GM20000 (cell line): ENCODE measurements at regions not wholly inside any gene's neighbourhood (a gene's known extent, or its start where the extent isn't known, plus 50 kb on each side); places are given as distances from the start of the nearest gene placed in this dataset.

Experiments used
- DNase-seq: peaks from one replicate; pipeline ENCODE4 v3.0.0; 2012; ENCODE audit warnings: low spot score
- CTCF ChIP-seq: IDR thresholded peaks from 2 replicates; pipeline ENCODE4 v1.5.1; 2012; ENCODE audit warnings: mild to moderate bottlenecking, control low read depth; ENCODE audit errors: extremely low read depth, missing control alignments

DNA sequence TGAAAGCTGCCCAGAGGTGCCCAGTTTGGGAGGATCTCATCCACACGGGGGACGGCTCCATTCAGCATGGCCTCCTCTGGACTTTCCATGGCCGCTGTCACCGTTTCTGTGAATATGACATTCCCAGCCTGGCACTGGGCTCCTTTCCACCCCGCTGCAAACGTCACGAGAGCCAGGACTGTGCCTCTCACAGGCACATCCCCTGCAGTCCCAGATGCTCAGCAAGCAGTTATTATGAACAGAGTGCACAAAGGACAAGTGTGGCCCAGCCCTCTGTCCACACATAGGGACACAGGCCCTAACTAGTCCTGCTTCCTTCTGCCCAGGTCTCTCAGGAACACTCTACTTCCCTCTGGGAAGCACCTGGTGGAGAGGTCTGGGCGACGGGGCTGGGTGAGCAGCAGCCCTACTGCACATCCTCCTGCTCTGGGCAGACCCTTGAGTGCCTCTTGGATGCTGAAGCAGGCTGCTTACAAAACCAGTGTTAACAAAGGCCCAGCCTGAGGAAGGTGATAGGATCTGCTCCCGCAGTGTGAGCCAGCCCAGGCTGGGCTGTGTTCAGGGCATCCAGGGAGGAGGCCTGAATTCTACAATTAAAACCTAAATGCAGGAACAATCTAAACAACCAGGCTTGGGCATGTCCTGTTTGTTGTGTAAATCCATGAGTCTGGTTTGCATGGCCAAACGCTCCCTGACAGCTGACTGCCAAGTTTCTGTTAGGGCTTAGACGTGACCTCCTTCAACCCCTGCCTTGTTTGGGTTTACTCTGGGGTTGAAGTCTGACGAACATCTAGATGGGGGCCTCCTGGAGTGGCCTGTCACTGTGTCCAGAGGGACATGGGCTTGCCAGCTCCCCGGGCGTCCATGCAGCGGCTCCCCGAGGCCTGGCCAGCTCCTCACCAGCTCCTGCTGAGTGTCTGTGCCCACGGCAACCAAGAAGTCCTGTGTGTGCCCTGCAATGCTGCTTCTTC is 269.8 kb downstream of the GADD45G start:
- DNase-seq, result no peak
- TF ChIP-seq CTCF, result no peak

DNA sequence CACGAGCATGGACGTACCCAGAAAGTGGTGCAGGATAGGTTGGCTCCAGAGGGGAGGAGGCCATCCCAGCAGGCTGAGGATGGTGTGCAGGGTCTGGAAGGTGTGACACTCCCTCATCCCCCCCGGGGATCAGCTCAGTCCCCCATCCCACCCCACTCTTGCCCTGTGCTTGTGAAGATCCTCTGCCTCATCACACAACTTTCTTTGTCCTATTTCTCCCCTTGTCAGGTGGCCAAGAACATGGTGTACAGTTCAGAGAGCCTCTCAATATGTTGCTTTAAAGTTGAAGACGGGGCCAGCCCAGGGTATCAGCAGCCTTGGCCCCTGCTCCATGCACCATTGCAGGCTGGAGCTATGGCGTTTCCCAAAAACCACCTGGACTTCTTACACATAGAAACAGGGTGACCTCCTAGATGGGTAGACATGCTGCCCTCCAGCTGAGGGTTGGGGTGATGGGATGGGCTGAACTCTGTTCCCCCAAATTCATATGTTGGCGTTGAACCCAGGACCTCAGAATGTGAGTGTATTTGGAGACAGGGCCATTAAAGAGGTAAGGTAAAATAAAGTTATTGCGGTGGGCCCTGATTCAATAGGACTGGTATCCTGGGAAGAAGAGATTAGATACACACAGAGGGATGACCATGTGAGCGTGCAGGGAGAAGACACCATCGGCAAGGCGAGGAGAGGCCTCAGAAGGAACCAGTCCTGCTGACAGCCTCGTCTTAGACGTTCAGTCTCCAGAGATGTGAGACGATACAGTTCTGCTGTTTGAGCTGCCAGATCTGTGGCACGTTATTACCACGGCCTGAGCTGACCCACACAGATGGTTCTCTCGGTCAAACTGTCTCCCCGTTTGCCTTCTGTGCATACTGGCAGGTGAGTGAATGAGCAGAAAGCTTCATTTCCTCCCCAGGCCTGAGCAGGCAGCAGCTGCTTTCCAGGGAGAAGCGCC is 272.5 kb downstream of the GADD45G start:
- TF ChIP-seq CTCF, result no peak

DNA sequence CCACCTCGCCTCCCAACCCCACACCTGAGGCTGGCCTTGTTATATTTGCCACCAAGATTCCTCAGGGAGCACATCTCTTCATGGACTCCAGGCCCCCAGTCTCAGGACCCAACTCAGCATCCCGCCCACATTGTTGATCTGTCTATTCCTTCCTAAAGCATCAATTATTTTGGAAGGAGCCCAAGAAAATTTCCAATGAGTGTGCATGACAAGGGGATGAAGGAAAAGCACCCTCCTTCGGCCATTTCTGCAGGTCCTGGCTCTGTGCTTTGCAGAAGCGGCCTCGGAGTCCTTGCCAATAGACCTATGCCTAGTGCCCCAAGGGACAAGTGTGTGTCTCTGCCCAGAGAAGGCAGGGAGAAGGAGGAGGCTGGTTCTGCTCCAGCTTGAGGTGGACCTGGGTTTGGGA is 273.2 kb downstream of the GADD45G start:
- no peak for DNase-seq
- TF ChIP-seq CTCF, result no peak

More for the DNA sequence above, 272.5 kb downstream of the GADD45G start:
- no peak for DNase-seq

- TF ChIP-seq CTCF, result no peak
- no peak for DNase-seq
These were observed 273.9 kb downstream of the GADD45G start for GRCh38 chr9:89878687-89879086.

DNA sequence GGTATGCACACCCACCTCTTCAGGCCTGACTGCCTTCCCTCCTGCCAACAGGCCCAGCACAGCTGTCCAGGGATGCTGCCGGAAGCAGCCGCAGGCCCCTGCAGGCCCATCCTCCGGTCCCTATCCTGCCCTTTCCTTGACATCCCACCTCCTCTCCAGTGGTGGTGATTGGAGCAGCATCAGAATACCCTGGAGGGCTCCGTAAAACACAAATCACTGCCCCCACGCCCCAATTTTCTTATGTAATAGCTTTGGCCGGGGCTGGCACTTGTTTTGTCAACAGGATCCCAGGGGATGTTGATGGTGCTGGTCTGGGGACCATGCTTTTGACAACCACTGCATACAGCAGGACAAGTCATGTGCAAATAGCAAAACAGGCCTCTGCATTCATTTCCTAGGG is 274.5 kb downstream of the GADD45G start:
- TF ChIP-seq CTCF, result no peak
- DNase-seq, result no peak

DNA sequence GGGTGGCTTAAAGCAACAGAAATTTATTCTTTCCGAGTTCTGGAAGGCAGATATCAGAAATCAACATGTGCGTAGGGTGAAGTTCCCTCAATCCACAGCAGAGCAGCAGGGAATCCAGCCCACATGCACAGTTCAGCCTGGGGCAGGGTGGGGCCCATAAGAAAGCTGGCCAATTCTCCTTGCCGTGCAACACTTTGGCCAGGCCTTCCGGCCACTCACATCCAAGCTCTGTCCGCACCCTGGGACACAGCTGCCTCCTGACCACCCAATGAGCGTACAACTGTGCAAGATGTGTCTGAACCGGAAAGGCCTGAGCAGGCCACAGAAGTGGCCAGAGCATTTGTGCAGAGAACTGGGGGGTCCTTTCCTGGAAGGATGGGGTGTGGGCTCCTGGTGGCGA is 274.9 kb downstream of the GADD45G start:
- no peak for TF ChIP-seq CTCF

More for the DNA sequence above, 274.9 kb downstream of the GADD45G start:
- no peak for DNase-seq
